Pulmonary artery endothelial cell (primary cell): ENCODE measurements at regions not wholly inside any gene's neighbourhood (a gene's known extent, or its start where the extent isn't known, plus 50 kb on each side); places are given as distances from the start of the nearest gene placed in this dataset.

Experiments used
- DNase-seq: peaks from one replicate; pipeline ENCODE4 v3.0.0-alpha.2; 2011; ENCODE audit warnings: low read depth, low spot score

DNA sequence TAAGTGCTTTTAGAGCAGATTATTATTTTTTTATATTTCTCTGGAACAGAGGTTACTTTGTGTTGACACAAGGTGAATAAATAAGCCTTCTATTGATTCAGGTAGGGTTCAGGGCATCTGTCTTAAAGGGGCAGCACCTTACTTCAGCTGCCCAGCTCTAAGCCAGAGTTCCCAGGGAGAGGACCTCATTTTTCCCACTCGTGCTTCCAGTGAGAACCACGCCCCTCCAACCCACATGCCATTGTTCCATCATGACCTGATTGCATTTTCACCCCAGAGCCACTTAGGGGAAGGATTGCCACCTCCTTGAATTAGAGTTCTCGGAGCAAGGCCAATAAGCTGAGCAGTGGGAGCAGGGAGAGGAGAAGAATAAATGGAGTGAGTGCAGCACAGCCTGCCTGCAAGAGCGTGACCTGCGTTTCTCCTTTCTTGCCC lies 104.3 kb upstream of the FRY start:
- no peak for DNase-seq

DNA sequence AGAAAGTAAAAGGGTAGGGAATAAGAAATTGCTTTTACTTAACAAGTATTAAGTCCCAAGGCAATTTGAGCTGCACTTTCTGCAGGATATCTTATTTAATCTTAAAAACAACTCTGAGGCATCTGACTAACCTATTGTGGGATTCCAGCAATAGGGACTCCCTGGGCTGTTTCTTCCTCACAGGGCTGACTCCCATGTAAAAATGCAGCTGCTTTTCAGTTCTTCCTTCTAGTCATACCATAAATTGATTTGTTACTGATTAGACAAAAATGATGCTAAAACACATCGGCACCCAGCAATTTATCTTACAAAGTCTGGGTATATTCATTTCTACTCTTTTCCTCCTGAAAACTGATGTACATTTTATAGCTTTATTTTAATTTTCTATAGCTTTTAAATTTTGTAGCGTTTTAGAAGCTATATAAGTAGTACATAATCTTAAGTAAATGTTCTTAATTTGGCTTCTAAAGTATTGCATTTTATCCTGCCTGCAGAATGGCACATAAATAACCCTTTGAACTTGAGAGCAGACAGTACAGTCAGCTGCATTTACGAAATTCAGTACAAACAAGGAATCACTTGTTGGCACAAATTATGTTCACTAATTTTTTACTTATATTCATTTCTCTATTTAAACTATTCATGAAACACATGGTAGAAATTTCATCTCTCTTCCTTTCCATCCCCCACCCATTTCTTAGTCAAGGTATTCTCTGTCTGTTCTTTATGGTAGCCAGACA lies 102.4 kb upstream of the FRY start:
- no peak for DNase-seq

DNA sequence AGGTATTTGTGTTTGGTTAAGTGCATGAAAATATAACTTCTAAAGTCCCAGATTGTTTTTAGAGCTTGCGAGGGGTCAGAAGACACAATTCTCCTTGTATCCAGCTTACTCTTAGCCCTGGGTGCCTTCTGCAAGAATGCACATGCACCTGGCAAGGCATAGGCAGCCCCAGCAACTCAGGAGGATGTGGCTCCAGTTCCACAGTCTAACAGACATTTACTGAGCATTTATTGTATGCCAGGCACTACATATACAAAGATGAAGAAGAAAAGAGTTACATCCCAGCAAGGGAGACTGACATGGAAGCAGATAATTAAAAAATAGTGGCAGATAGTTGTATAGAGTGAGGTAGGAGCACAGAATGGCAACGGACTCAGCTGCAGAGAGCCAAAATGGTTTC lies 101.1 kb upstream of the FRY start:
- DNase-seq, result no peak

DNA sequence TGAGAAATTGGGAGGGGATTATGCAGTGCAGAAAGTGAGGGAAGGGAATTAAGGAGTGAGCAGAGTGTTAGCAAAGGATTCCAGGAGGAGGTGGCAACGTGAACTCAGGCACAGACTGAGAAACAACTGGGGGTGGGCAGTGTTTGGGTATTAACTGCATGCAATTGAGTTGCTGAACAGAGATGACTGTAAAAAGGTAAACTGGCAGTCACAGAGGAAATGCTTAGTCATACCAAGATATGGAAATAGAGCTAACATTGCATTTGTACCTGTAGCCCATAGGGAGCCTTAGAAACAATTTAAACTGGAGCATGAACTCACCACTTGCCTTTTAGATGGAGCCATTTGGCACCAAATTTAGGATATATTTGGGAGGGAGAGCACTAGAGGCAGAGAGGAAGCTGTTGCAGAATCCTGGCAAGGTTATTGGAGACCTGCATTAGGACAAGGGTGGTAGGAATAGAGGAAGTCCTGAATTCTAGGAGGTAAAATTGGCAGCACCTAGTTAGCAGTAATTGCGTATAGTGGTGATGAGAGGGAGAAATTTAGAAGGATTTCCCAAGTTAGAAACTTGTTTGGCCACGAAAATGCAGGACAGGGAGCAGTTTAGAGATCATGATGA lies 100.6 kb upstream of the FRY start:
- DNase-seq, result no peak

DNA sequence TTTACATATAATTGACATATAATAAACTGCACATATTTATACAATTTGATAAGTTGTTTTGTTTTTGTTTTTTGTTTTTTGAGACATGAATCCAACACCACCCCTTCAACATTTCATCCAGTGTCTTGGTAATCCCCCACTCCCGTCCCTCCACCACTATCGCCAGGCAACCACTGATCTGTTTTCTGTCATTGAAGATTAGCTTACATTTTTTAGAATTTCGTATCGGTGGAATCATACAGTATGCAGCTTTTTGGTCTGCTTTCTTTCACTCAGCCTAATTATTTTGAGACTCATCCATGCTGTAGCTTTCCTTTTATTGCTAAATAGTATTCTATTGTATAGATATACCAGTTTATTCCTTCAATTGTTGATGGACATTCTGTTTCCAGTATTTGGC lies 94.1 kb upstream of the FRY start:
- no peak for DNase-seq

DNA sequence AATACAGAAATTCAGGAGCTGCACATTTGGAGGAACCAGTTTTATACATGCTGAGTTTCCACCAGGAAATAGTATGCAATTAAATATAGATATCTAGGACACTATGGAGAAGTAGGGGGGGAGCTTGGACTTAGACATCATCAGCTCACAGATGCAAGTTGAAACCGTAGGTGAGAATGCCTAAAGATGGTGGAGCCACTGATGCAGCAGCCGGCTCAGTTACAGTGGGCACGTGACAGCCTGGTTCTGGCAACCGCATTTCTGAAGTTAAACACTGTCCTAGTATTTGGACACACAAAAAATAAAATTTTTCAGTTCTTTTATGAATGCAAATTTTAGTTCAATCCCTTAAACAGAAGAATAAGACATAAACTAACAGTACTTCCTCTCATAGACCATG lies 91.5 kb upstream of the FRY start:
- no peak for DNase-seq

DNA sequence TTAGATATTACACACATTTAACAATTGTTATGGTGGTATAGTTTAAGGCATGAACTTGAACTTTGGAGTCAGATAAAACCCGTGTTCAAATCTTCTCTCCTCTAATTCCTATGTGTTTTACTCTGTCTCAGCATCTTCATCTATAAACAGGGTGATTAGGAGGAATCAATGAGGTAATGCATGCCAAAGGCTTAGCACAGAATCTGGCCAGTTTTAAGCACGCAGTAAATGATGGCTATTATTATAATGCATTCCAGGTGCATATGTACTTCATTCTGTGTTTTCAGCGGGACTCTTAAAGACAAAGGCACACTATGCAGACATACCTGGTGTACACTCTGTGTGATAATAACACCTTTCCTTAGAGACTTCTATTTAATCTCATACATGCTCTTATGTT lies 88.0 kb upstream of the FRY start:
- DNase-seq, result no peak

DNA sequence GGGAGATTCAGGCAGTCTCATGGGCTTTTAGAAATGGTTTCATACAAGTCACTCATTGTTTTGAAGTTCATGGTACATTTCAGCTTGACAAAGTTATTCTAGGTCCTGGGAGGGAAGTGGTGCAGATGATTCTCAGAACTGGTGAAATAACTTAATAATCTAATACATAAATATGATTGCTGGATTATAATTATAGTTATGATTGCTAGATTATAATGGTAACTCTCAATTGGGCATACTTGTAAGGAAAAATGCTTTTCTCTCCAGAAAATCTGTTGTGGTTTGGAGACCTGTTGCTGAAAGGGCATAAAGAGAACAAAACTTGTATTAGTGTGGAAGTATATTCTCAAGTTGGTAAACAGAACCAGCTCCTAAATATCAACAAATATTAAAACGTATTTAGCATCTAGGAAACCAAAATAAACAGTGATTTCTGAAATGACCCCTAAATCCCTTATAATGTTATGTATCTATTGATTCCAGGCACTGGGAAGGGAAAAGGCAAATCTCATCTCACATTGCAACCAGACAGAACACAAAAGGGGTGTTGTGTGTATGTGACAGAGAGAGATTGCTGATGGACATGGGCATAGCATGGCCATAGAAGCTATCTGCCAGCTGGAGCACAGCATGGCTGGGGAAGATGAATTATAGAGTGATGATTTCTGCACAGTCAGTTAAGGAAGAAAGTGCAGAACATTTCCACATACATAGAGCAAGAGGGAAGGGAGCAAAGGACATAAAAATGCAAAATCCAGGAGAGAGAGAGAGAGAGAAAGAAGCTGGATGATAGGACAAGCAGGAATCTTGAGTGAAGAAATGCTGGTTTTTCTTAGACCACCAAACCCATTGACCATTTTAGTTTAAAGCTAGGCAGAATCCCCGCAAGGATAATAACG lies 87.1 kb upstream of the FRY start:
- DNase-seq, result no peak

DNA sequence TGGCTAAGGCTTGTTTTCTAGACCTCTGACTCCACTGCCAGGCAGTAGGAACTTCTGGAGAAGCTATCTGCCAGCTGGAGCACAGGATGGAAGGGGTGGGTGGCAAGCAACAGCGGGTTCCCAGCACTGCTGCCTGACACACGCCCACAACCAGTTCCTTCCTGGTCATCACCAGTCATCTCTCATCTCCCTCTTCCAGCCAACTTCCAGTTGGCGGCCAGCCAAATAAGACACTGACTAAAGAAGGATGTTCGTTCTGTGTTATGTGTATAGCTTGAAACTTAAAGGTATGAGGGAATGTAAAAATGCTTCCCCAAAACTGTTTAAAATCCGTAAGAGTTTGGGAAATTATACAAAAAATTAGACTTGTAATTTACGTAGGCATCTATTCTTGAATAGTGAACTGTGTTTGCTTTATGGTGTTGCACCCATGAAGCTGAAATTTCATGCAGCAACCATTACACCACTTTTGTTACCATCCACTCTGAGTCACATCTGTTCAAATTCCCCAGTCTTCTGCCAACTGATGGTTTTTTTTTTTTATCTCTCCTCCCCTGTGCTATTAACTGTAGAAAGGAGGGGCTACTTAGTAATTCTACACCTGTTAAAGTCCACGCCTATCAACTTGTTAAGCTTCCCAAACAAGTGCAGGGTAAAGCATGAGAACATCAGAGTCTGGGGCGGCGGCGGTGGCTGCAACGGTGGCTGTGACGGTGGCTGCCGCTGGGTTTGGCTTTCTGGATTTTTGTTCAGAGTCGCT lies 86.2 kb upstream of the FRY start:
- DNase-seq, result no peak

DNA sequence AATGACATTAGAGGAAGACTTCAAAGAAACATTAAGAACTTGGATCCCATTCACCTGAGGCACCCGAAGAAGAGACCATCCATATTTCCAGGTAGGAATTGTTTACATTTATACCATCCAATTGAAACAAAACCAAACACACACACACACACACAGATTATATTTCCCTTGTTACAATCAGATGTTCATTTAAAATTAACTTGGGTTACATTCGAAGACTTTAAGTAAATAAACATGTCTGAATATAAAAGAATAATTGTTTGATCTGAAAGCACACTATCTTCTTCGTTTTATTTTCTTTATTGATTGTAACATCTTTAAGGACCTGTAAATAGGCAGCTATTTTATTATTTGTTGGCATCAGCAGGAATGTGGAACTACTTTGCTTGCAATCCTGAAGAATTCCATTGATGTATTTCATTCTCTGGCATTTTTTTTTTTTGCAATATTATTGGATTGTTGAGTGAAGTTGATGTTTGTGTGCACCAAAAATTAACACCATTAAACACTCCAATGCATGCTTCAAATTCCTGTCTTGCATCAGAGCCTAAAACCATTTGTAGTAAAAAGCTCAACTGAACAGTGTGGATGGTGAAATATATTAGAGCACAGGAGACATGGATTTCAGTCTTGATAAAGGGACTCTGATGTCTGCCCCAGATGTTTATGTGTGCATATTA lies 85.3 kb upstream of the FRY start:
- no peak for DNase-seq

DNA sequence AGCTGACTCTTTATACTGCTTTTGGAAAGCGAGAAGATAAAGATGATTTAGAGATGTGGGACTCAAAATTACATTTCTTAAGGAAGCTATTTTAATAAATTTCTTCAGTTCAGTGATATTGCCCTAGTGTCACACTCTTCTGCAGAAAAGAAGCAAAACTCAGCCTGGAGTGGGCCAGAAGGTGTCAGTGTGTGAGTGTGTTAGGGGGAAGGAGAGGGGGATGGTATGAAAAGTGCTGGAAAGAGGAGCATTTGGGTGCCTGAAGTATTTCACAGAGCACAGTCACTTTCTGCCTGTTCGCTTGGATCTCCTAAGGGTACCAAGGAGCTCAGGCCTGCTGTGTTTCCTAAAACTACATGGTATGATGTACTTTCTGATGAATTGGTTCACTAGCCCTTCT lies 84.5 kb upstream of the FRY start:
- no peak for DNase-seq

DNA sequence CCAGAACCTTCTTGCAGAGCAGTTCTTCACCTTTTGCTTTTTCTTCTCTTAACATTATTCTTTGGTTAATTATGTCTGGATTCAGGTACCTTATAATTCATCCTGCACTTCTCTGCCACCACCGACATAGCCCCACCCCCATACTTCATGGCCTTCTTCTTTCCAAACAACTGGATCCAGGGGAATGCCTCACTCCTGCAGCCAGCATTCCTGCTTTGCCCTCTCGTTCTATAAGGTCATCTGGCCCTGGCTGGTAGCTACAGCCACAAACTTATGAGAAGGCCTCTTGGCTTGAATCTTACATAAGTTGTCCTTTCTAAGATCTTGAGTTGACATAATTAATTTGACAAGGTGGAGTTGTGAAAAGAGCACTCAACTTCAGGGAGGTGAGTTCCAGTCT lies 84.1 kb upstream of the FRY start:
- no peak for DNase-seq

DNA sequence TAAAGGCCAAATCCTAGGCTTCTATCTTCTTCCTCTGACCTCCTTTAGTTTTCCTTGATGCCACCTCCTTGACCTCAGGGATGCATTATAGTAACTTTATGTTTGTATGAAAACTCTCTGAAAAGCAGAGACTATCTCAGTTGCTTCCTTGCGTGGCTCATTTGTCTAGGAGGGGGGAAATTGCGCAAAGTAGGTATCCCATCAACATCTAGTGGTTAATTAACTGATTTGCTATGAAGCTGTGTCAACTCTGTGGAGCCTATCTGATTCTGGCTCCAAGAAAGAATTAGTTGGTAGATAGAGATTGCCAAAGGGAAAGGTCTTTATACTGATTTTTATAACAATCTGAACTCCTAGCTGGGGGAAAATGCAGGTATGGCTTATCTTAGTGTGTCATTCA lies 82.1 kb upstream of the FRY start:
- DNase-seq, result no peak

DNA sequence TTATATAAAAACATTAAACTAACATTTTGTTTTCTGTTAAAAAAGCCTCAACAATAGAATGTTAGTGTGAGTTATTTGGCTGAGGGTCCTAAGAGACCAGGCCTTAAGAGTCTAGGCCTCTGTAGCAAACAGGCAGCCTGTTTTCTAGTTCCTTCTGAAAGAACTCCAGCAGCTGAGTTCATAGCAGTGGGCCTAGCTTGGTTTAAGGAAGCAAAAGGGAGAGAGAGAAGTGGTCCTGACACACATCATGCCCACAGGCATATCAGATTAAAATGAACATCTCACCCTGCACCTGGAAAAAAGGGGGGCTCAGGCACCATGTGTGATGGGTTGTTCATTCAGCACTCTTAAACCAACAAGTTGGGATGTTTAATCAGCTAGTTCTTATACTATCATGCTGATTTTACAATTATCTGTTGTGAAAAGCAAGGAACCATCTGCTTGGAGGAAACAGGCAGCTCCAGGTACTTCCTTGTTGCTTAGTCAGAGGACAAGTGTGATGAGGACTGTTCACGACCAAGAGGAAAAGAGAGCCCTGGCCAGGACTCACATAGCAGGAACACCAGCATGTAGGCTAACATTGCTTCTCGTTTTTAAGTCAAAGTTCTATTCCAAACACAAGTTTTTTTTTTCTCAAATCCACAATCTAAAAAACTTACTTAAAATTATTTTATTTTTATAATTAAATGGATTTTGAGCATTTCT lies 81.3 kb upstream of the FRY start:
- no peak for DNase-seq

DNA sequence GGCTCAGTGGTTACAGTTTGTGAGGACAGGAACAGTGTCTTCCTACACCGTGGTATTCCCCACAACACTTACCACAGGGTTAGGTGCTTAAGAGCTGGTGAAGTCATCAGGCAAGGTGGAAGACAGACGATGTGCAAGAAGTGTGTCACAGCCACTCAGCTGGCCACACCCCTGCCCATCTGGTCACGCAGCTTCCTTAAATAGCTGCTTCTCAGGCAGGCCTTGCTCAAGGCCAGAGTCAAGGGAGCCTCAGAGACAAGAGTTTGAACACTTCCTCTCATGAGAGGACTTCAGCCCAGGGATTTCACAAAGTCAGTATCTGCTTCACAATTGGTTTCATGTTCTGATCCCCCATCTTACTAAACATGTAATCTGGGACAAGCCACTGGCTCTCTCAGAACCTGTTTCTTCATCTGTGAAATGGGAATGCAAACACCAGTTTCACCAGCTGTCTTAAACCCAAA lies 80.3 kb upstream of the FRY start:
- DNase-seq, result no peak

DNA sequence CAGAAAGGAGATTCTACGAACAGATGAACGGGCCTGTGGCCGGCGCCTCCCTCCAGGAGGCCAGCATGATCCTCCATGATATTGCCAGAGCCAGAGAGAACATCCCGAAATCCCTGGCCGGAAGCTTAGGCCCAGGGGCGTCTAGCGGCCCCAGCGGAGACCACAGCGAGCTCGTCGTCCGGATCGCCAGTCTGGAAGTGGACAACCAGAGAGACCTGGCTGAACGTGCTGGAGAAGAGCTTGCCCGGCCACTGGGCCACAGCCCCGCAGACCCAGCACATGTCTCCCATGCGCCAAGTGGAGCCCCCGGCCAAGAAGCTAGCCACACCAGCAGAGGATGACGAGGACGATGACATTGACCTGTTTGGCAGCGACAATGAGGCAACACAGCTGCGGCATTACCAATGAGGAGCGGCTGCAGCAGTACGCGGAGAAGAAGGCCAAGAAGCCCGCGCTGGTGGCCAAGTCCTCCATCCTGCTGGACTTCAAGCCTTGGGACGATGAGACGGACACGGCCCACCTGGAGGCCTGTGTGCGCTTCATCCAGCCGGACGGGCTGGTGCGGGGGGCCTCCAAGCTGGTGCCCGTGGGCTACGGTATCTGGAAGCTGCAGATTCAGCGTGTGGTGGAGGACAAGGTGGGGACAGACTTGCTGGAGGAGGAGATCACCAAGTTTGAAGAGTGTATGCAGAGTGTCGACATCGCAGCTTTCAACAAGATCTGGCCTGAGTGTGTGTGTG lies 78.8 kb upstream of the FRY start:
- no peak for DNase-seq

DNA sequence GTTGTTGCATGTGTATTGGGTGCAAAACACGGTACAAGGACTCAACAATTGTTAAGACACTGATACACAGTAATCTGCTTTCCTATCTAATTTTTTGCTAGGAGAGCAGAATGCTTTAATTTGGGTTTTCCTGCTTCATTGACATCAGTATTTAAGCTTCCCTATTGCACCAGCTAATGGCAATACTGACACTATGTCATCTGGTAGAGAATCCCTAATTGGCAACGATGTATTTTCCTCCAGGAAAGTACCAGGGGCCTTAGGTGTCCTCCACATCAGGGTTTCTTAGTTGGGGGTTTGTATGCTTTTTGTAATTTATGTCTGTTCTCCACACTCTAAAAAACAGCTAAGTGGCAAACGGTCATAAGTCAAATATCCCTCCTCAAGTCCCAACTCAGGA lies 76.5 kb upstream of the FRY start:
- DNase-seq, result no peak

DNA sequence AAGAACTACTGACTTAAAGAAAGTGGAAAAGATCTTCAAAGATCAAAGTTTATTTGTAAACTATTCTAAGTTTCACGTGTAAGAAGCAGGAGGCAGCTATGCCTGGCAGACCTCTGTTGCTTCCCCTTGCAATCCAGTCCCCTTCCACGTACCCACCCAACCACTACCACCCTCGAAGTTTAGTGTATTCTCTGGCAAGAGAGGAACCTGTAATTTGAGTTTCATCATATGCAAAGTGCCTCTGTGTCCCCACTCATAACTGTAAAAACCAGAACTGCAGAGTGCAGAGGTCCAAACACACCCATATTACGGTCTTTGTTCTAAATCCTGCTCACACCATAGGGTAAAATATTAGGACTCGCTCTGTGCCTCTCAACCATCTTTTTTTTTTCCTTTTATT lies 75.8 kb upstream of the FRY start:
- DNase-seq, result no peak

DNA sequence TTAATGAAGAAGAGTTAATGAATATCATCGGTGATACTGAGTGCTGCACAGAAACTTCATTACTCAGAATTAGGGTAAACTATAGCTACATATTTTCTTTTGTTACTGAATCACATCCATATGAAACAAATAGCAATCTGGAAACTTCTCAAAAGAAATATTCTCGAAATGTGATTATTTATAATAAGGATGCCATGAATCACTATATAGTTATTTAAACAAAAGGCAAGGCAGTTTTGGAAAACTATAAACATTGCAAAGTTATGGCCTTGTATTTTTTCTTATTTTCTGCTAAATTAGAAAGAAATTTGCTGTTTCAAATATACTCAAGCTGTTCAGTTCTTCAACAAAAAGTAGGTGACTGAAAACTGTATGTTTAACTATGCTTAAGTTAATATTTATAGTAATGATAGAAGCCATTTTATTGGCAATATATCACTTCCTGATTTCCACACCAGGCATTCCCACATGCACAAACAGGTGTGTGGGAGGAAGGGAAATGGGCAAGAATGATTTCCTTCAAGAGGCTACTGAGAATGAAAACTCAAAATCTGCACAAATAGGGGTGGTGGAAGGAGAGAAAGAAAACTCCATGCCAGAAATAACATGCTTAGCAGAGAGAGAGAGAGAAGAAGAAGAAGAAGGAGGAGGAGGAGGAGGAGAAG lies 74.5 kb upstream of the FRY start:
- DNase-seq, result no peak
